ENCODE measurements at regions not wholly inside any gene's neighbourhood (a gene's known extent, or its start where the extent isn't known, plus 50 kb on each side); places are given as distances from the start of the nearest gene placed in this dataset.

- no peak for TF ChIP-seq CTCF (IDR thresholded peaks at IDR 0.05; ENCODE audit: low read length)
- TF ChIP-seq EZH2 (IDR thresholded peaks at IDR 0.05; ENCODE audit: borderline replicate concordance, low read length) = no peak
These were observed 818.3 kb upstream of the GYPC start for GRCh38 chr2:125837611-125838010.
